HG03457 (cell line): ENCODE measurements at regions not wholly inside any gene's neighbourhood (a gene's known extent, or its start where the extent isn't known, plus 50 kb on each side); places are given as distances from the start of the nearest gene placed in this dataset.

ENCODE experiments used
- ATAC-seq: cut with Tn5 transposase; IDR thresholded peaks from one replicate; pipeline ENCODE4 v1.9.1; 2021; ENCODE audit warnings: moderate number of reproducible peaks; ENCODE audit not compliant: unreplicated experiment

GRCh38 chr4:35464964-35465528 lies 779.3 kb downstream of the ARAP2 start:
- ATAC-seq, result no peak

GRCh38 chr4:35491093-35491492 lies 753.2 kb downstream of the ARAP2 start:
- ATAC-seq, result no peak

- ATAC-seq, result no peak
Measured at GRCh38 chr4:35493977-35494376, 750.3 kb downstream of the ARAP2 start.

- ATAC-seq, result no peak
Measured at GRCh38 chr4:35494955-35495354, 749.4 kb downstream of the ARAP2 start.

GRCh38 chr4:35500812-35501211 lies 743.5 kb downstream of the ARAP2 start:
- ATAC-seq, result no peak

- no peak for ATAC-seq
Measured at GRCh38 chr4:35503435-35503834, 740.9 kb downstream of the ARAP2 start.

GRCh38 chr4:35506161-35506560 lies 738.2 kb downstream of the ARAP2 start:
- no peak for ATAC-seq

- ATAC-seq, result no peak
Measured at GRCh38 chr4:35511851-35512250, 732.5 kb downstream of the ARAP2 start.

GRCh38 chr4:35516102-35516501 lies 728.2 kb downstream of the ARAP2 start:
- ATAC-seq, result no peak

- ATAC-seq, result no peak
Measured at GRCh38 chr4:35520059-35520458, 724.3 kb downstream of the ARAP2 start.

GRCh38 chr4:35521682-35522081 lies 722.6 kb downstream of the ARAP2 start:
- ATAC-seq, result no peak

GRCh38 chr4:35525192-35525978 lies 718.9 kb downstream of the ARAP2 start:
- no peak for ATAC-seq

- ATAC-seq, result peak; percentile 50
Measured at GRCh38 chr4:35526456-35526855, 717.9 kb downstream of the ARAP2 start.

GRCh38 chr4:35534962-35535361 lies 709.4 kb downstream of the ARAP2 start:
- no peak for ATAC-seq

- no peak for ATAC-seq
Measured at GRCh38 chr4:35538807-35539206, 705.5 kb downstream of the ARAP2 start.

- ATAC-seq, result no peak
Measured at GRCh38 chr4:35539404-35540055, 704.8 kb downstream of the ARAP2 start.

GRCh38 chr4:35541146-35541887 lies 703.0 kb downstream of the ARAP2 start:
- no peak for ATAC-seq

- ATAC-seq, result no peak
Measured at GRCh38 chr4:35541888-35542213, 702.5 kb downstream of the ARAP2 start.

GRCh38 chr4:35548921-35549320 lies 695.4 kb downstream of the ARAP2 start:
- no peak for ATAC-seq

- ATAC-seq, result no peak
Measured at GRCh38 chr4:35556387-35556786, 687.9 kb downstream of the ARAP2 start.

GRCh38 chr4:35559559-35560365 lies 684.6 kb downstream of the ARAP2 start:
- no peak for ATAC-seq
